Breast epithelium (tissue), 3 donors: ENCODE measurements at regions not wholly inside any gene's neighbourhood (a gene's known extent, or its start where the extent isn't known, plus 50 kb on each side); places are given as distances from the start of the nearest gene placed in this dataset.

Experiments used
- CTCF ChIP-seq, 3 donors: fragments of 450-650 bp; IDR thresholded peaks; one replicate each; pipeline ENCODE4 v1.5.1; 2016 to 2017; ENCODE audit warnings: antibody characterized with exemption in 3 of 3, mild to moderate bottlenecking in 3 of 3, moderate library complexity in 3 of 3
- POLR2AphosphoS5 ChIP-seq, 3 donors: sonication (generic); formaldehyde crosslinking; IDR thresholded peaks; one replicate each; pipeline ENCODE4 v1.6.1; 2017; ENCODE audit warnings: antibody characterized with exemption in 3 of 3

- TF ChIP-seq POLR2AphosphoS5 (IDR thresholded peaks at IDR 0.05) (no peak), CTCF (IDR thresholded peaks at IDR 0.05) (no peak)
These were observed 191.0 kb downstream of the IRX2 start for GRCh38 chr5:2560435-2560834.
